Ascending aorta (tissue), 2 donors: ENCODE measurements at regions not wholly inside any gene's neighbourhood (a gene's known extent, or its start where the extent isn't known, plus 50 kb on each side); places are given as distances from the start of the nearest gene placed in this dataset.

Experiments
- DNase-seq, 2 donors: peaks; one replicate each; pipeline ENCODE4 v3.0.0-alpha.2; 2019; ENCODE audit warnings: low spot score in 2 of 2
- H3K27ac ChIP-seq, 2 donors: fragments of 200-600 bp; sonication (generic); one replicate each; pipeline ENCODE4 v1.5.1; 2016 to 2017; ENCODE audit warnings: mild to moderate bottlenecking in 1 of 2
- H3K27me3 ChIP-seq: fragments of 200-600 bp; sonication (generic); one replicate; pipeline ENCODE4 v1.5.1; 2017
- H3K36me3 ChIP-seq, 2 donors: fragments of 200-600 bp; sonication (generic); one replicate each; pipeline ENCODE4 v1.5.1; 2016
- H3K4me1 ChIP-seq, 2 donors: fragments of 200-600 bp; sonication (generic); one replicate each; pipeline ENCODE4 v1.5.1; 2016 to 2017; ENCODE audit warnings: mild to moderate bottlenecking in 1 of 2
- H3K4me3 ChIP-seq, 2 donors: fragments of 200-600 bp; sonication (generic); one replicate each; pipeline ENCODE4 v1.5.1; 2016 to 2017; ENCODE audit warnings: mild to moderate bottlenecking in 1 of 2
- H3K9me3 ChIP-seq, 2 donors: fragments of 200-600 bp; sonication (generic); one replicate each; pipeline ENCODE4 v1.5.1; 2016
- CTCF ChIP-seq, 3 experiments: fragments of 200-600 bp in 2 of 3; fragments of 450-650 bp in 1 of 3; sonication (generic) in 2 of 3; IDR thresholded peaks; one replicate each; pipeline ENCODE4 v1.5.1; 2016 to 2019; ENCODE audit warnings: antibody characterized with exemption in 3 of 3, mild to moderate bottlenecking in 1 of 3, moderate library complexity in 1 of 3
- intact Hi-C: fragments of 100-400 bp; cut with DNase I; formaldehyde crosslinking; loops from one replicate; pipeline ENCODE4 v1.15.1; 2023

GRCh38 chr3:61452535-61453090 is 108.8 kb upstream of the PTPRG start:
- Histone ChIP-seq H3K4me3 (no peak overlapping the region), H3K27me3 (no peaks in the 10 kb centered on the region), H3K4me1 (no peaks in the 10 kb centered on the region), H3K9me3 (no peaks in the 10 kb centered on the region), H3K27ac (no peak overlapping the region), H3K36me3 (no peaks in the 10 kb centered on the region)
- TF ChIP-seq CTCF (IDR thresholded peaks at IDR 0.05) = no peak
- intact Hi-C loops = no loop called here
- DNase-seq = no peak

- Histone ChIP-seq H3K4me3 (no peak overlapping the region), H3K27me3 (no peaks in the 10 kb centered on the region), H3K27ac (no peak overlapping the region), H3K36me3 (no peaks in the 10 kb centered on the region), H3K9me3 (no peaks in the 10 kb centered on the region), H3K4me1 (no peaks in the 10 kb centered on the region)
- TF ChIP-seq CTCF (IDR thresholded peaks at IDR 0.05) = no peak
- no peak for DNase-seq
- intact Hi-C loops = no loop called here
Observed at GRCh38 chr3:61454006-61454585, 107.3 kb upstream of the PTPRG start.

GRCh38 chr3:61454801-61455200 is 106.6 kb upstream of the PTPRG start:
- Histone ChIP-seq H3K4me1 (no peaks in the 10 kb centered on the region), H3K27me3 (no peaks in the 10 kb centered on the region), H3K9me3 (no peaks in the 10 kb centered on the region), H3K27ac (no peak overlapping the region), H3K36me3 (no peaks in the 10 kb centered on the region), H3K4me3 (no peak overlapping the region)
- intact Hi-C loops = no loop called here
- DNase-seq = no peak
- no peak for TF ChIP-seq CTCF (IDR thresholded peaks at IDR 0.05)

- no peak for DNase-seq
- Histone ChIP-seq H3K27me3 (no peaks in the 10 kb centered on the region), H3K4me3 (no peak overlapping the region), H3K27ac (no peak overlapping the region), H3K4me1 (no peaks in the 10 kb centered on the region), H3K9me3 (no peaks in the 10 kb centered on the region), H3K36me3 (no peaks in the 10 kb centered on the region)
- no peak for TF ChIP-seq CTCF (IDR thresholded peaks at IDR 0.05)
- intact Hi-C loops = no loop called here
Observed at GRCh38 chr3:61460636-61461035, 100.7 kb upstream of the PTPRG start.

GRCh38 chr3:61463191-61463590 is 98.2 kb upstream of the PTPRG start:
- Histone ChIP-seq H3K4me1 (no peaks in the 10 kb centered on the region), H3K4me3 (no peak overlapping the region), H3K9me3 (no peaks in the 10 kb centered on the region), H3K36me3 (no peaks in the 10 kb centered on the region), H3K27ac (no peak overlapping the region), H3K27me3 (no peaks in the 10 kb centered on the region)
- no peak for DNase-seq
- TF ChIP-seq CTCF (IDR thresholded peaks at IDR 0.05) = no peak
- intact Hi-C loops = no loop called here
